Left renal pelvis (tissue), 4 donors: ENCODE measurements at regions not wholly inside any gene's neighbourhood (a gene's known extent, or its start where the extent isn't known, plus 50 kb on each side); places are given as distances from the start of the nearest gene placed in this dataset.
"Not testable (repeated sequence)": the region's sequence is repeated elsewhere in the genome, so short reads cannot be mapped to it uniquely, and the experiment has no call there.

ENCODE experiments used
- DNase-seq, 4 donors: peaks; one replicate each; pipeline ENCODE4 v3.0.0-alpha.2; 2013; ENCODE audit warnings: low read depth in 4 of 4, low spot score in 3 of 4

- DNase-seq, result not testable (repeated sequence)
Measured at GRCh38 chr14:42482345-42482971, 875.8 kb downstream of the LRFN5 start.

DNA sequence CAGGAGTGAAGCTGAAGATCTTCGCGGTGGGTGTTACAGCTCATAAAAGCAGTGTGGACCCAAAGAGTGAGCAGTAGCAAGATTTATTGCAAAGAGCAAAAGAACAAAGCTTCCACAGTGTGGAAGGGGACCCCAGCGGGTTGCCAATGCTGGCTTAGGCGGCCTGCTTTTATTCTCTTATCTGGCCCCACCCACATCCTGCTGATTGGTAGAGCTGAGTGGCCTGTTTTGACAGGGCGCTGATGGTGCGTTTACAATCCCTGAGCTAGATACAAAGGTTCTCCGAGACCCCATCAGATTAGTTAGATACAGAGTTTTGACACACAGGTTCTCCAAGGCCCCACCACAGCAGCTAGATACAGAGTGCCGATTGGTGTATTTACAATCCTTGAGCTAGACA is 875.0 kb downstream of the LRFN5 start:
- not testable (repeated sequence) for DNase-seq

DNA sequence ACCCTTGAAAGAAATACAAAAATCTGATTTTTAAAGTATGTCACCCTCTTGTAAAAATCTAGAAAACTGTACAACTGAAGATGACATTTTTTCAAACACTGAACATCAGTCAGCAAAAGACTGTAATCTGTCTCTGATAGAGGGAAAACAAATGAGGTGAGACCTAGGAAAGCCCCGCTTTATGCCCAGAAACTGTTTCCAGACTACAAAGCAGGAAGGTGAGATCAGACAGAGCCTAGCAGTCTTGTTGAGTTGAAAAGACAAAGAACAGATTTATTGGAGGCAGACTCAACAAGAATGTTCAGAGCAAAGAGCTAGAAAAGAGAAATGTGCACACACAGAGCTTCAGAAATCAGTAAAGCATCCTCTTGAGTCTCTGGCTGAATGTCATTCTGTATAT is 873.6 kb downstream of the LRFN5 start:
- DNase-seq, result no peak

- no peak for DNase-seq
Measured at GRCh38 chr14:42475289-42475688, 868.6 kb downstream of the LRFN5 start.

- DNase-seq, result no peak
Measured at GRCh38 chr14:42470427-42470719, 863.7 kb downstream of the LRFN5 start.

DNA sequence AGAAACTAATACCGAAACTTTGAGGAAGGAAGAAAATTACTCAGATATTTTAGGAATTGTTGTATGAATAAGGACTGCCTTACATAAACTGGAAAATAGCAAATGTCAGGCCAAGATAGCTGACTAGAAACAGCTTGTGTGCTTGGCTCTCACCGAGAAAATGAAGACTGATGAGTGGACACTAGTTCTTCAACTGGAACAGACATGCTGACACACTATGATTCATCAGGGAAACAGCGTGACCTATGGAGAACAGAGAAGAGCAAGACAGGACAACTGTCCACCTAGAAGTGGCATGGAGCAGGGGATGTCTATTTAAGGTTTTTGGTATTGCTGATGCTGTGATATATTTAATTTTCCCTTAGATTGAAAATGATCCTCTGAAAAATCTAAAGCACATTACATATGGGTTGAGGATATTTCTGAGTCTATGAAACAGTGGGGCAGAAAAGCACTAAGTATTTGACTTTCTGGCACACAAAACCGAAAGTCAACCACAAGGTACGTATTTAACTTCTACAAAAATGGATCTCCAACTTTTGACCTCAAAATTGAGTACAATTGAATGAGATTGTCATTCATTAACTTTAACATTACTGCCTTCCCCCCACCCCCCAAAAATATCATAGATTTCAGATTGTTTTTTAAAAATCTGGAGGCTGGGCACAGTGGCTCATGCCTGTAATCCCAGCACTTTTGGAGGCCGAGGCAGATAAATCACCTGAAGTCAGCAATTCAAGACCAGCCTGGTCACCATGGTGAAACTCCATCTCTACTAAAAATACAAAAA is 863.2 kb downstream of the LRFN5 start:
- DNase-seq, result no peak

DNA sequence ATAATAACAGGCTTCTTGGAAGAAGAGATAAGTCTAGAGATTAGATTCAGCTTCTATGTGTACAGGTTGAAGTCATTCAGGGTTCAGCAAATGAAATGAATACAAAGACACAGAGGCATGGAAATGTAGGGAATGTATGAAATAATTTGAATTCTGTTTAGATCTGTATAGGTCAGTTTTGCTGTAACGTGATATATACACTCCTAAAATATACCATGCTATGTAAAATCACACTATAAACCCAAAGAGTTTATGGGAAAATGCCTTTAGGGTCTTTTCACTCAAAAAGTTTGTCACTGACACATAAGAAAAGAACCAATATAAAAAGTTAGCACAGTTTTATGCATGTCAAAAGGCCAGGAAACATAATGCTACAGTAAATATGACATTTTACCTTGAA is 854.0 kb downstream of the LRFN5 start:
- DNase-seq, result no peak

GRCh38 chr14:42459171-42459685 is 852.6 kb downstream of the LRFN5 start:
- DNase-seq, result no peak

DNA sequence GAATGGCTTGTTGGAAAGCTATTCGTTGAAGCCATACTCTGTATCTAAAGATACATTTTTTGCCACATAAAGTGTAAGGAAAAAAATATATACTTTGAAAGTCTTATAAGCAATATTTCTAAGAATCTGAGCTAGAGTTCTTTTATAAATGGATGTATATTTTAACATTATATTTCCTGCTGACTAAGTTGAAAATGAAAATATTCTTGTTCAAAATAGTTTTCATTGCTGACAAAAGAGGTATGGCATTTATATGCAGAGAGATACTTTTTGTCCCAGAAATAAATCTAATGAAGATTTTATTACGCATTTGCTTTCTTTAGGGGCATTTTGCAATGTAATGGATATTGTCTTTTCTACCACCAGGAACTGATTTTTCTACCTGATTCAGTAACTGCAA is 834.9 kb downstream of the LRFN5 start:
- no peak for DNase-seq

DNA sequence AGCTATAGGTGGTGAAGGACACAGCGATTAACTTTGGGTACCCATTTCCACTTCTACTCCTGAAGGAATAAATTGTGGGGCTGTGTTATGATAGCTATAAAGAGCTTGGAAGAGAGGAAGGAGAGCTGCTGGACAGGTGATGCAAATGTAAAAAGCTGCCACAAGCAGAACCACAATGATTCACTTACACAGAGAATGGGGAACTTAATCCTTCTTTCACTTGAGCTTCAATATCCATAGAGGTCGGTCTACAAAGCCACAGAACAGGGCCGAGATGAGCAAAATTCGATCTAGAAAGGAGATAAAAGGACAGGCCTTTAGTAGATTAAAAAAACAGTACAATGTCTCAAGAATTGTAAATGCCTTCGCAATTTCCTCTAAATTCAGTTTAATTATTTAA is 831.1 kb downstream of the LRFN5 start:
- DNase-seq, result no peak

DNA sequence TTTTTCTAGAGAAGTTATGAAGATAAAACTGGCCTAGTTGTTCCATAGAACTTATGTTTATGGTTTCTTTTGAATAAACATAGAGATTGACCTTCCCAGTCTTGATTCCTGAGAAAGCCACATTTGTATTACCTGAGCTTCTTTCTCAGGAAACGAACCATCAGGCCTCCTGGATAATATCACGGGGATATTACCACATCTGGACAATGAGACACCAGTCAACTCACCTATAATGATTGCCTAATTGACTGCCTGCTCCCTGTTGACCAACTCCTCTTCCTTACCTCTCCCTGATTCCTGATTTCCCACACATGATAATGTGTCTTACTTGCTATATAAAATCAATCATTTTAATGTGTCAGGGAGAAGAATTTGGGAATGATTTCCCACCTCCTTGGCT is 822.7 kb downstream of the LRFN5 start:
- no peak for DNase-seq

DNA sequence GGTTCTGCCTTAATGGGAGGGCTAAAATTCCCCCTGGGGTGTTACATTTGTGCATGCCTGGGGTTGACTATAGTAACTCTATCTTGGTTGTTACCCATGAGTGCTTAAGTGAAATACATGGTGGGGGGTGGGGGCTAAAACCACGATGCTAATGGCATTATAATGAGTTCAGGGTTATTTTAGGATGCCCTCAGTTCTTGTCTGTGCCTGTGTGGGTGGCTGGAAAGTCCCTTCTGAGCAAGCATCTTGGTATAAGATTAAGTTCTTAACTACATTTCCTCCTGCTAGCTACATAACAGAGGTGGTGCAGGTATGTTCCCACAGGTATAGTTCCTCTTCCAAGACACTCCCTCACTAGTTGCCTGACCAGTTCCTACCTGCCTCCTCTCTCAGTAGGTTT is 822.3 kb downstream of the LRFN5 start:
- no peak for DNase-seq

DNA sequence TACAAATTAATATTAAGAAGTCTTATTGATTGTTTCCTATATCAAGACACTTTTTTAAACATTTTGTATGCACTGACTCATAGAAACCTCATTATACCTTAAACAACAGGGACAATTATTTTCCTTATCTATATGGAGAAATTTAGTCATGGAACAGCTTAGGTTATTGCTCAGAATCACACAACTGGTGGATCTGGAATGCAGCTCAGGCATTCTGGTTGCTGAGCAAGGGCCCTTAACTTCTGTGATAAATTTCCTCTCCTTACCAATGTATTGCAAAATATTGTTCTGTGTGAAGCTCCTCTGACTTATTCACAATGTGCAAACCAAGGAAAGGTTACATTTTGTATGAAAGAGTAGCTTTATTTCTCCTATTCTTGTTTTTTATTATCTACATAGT is 817.8 kb downstream of the LRFN5 start:
- DNase-seq, result no peak

- DNase-seq, result no peak
Measured at GRCh38 chr14:42421377-42422078, 814.9 kb downstream of the LRFN5 start.

DNA sequence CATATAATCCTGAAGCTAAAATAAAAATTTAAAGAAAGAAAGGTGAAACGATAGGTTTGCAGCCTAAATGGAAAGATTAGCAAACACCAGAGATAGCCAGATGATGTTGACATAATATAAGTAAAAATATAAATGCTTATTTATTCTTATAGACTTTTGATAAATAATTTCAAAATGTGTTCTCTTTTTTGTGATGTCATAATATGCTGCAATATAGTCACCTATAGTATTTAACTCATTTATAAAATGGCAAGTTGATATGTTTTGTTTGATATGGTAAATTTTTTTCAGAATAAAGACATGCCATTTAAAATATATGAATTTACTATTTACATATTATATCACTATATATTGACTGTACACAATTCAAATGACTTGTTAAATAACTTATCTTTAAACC is 813.4 kb downstream of the LRFN5 start:
- no peak for DNase-seq

- no peak for DNase-seq
Measured at GRCh38 chr14:42407153-42407552, 800.5 kb downstream of the LRFN5 start.

- DNase-seq, result no peak
Measured at GRCh38 chr14:42391146-42391834, 784.6 kb downstream of the LRFN5 start.

- no peak for DNase-seq
Measured at GRCh38 chr14:42378880-42379279, 772.2 kb downstream of the LRFN5 start.

GRCh38 chr14:42378274-42378673 is 771.6 kb downstream of the LRFN5 start:
- no peak for DNase-seq

DNA sequence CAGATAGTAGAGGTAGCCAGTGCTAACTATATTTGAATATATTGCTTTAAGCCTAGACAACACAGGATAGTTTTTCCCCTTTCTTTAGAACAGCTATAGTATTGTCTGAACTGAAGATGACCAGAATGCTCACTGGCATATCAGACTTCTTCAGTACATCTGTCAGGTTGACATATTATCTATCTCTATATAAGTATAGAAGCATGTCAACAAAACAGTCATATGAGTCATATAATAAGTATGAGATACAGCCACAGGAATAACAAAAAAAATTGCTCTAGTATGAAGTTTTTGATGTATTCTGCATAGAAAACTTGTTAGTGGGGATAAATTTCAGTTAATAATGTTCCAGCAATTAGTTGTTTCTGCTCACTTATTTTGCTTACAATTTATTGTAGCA is 767.7 kb downstream of the LRFN5 start:
- DNase-seq, result no peak

DNA sequence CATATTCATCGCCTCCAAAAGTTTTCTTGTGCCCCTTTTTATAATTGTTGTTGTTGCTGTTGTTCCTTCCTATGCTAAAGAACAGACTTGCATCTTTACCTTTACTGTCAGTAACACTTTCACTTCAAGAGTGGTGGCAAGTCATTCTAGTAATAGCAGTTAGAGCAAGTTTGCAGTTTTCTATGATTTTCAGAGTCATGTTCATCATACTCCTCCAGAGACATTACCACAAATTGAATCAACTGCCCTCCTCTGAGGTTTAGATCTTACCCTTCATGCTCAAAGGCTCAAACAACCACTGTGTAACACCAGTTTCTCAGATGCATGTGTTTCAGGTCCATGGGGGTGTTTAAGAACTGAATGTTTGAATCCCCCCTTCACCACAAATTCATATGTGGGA is 763.4 kb downstream of the LRFN5 start:
- no peak for DNase-seq
